ENCODE measurements at regions not wholly inside any gene's neighbourhood (a gene's known extent, or its start where the extent isn't known, plus 50 kb on each side); places are given as distances from the start of the nearest gene placed in this dataset.
A peak's percentile ranks its signal among the peaks of the same experiment; 100 is the strongest.

DNA sequence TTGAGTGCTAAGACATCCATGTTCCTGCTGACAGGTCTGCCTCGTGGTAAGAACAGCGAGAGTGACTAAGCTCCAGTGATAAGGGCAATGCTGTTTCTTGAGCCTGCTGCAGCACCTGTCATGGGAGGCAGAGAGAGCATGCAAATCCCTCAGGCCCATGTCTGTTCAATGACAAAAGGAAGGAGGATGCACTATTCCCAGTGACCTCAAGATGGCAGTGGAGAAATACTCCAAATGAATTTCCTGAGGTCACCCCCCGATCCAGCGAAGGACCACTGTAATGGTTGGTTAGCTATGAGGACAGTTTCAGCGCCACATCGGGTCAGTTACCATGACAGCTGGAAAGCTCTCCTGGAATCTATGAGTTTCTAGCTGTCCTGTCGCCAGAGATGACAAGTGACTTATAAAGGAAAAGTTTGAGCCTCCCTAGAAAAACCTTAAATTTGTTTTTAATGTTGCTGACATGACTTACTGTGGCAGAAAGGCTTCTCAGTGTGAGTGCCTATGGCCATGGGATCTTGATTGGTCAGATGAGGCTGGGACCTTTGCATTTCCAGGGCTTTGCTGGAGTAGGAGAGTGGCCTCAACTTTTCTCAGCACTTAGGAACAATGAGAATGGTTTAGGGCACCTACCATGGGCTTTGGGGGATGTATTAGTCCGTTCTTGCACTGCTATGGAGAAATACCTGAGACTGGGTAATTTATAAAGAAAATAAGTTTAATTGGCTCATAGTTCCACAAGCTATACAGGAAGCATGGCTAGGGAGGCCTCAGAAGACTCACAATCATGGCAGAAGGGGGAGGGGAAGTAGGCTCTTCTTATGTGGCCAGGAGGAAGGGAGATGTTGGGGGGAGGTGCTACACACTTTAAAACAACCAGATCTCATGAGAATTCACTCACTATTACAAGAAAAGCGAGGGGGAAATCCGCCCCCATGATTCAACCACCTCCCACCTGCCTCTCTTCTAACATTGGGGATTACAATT is 88.0 kb upstream of the TMEM260 start:
- H3K9me3 Mint-ChIP-seq: no peaks in the 10 kb centered on the region
- TF ChIP-seq CTCF (IDR thresholded peaks at IDR 0.05): peak; percentile 8
- 29% methylated on average over 8 of the region's 10 CpGs for WGBS (ENCODE audit: insufficient coverage)
- peak in 1 of 2 donors; percentile 67 for DNase-seq
- H3K4me3 Mint-ChIP-seq: no peak overlapping the region
- no peak overlapping the region for H3K27ac Mint-ChIP-seq
- ATAC-seq: peak in 2 of 3 donors; percentile 36 to 73
- peaks cover 6% of the 10 kb centered on the region for H3K4me1 ChIP-seq (ENCODE audit: control insufficient read depth, insufficient read depth, low read length)
- H3K27me3 Mint-ChIP-seq (ENCODE audit: low read depth in 2 of 2): peaks cover 9 to 23% of the 10 kb centered on the region in 2 donors
- H3K36me3 ChIP-seq (ENCODE audit: control insufficient read depth, insufficient read depth, low read length): no peaks in the 10 kb centered on the region
- H3K27me3 ChIP-seq (ENCODE audit: control insufficient read depth, insufficient read depth, low read length): no peaks in the 10 kb centered on the region
- H3K27ac ChIP-seq (ENCODE audit: low read length): no peak overlapping the region
- no peak overlapping the region for H3K4me3 ChIP-seq (ENCODE audit: low read length)
- H3K36me3 Mint-ChIP-seq: no peaks in the 10 kb centered on the region
- intact Hi-C loops (cut with micrococcal nuclease): no loop called here
- no peaks in the 10 kb centered on the region for H3K4me1 Mint-ChIP-seq
- H3K9me3 ChIP-seq (ENCODE audit: control insufficient read depth, insufficient read depth, low read length): no peaks in the 10 kb centered on the region

GRCh38 chr14:56494167-56494566 is 85.4 kb upstream of the TMEM260 start:
- ATAC-seq: no peak
- no peaks in the 10 kb centered on the region for H3K27me3 ChIP-seq (ENCODE audit: control insufficient read depth, insufficient read depth, low read length)
- H3K27ac Mint-ChIP-seq: no peak overlapping the region
- H3K9me3 ChIP-seq (ENCODE audit: control insufficient read depth, insufficient read depth, low read length): no peaks in the 10 kb centered on the region
- H3K4me1 ChIP-seq (ENCODE audit: control insufficient read depth, insufficient read depth, low read length): peaks cover 6% of the 10 kb centered on the region
- TF ChIP-seq CTCF (IDR thresholded peaks at IDR 0.05): no peak
- intact Hi-C loops (cut with micrococcal nuclease): no loop called here
- H3K4me3 Mint-ChIP-seq: no peak overlapping the region
- H3K4me1 Mint-ChIP-seq: no peaks in the 10 kb centered on the region
- WGBS (ENCODE audit: insufficient coverage): 78% methylated on average over 3 of the region's 3 CpGs
- H3K27me3 Mint-ChIP-seq (ENCODE audit: low read depth in 2 of 2): peaks cover 4 to 16% of the 10 kb centered on the region in 2 donors
- H3K36me3 Mint-ChIP-seq: no peaks in the 10 kb centered on the region
- DNase-seq: no peak
- H3K36me3 ChIP-seq (ENCODE audit: control insufficient read depth, insufficient read depth, low read length): no peaks in the 10 kb centered on the region
- no peak overlapping the region for H3K4me3 ChIP-seq (ENCODE audit: low read length)
- no peak overlapping the region for H3K27ac ChIP-seq (ENCODE audit: low read length)
- no peaks in the 10 kb centered on the region for H3K9me3 Mint-ChIP-seq

DNA sequence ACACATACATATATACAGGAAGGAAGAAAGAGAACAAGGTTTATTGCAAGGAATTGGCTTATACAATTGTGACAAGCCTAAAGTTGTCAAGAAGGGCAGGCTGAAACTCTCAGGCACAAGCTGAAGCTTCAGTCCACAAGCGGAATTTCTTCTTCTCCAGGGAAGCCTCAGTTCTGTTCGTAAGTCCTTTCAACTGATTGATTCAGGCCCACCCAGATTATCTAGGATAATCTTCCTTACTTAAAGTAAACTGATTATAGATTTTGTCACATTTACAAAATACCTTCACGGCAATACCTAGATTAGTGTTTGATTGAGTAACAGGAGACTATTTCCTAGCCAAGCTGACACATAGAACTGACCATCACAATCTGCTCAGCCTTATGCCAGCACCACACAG is 81.5 kb upstream of the TMEM260 start:
- Histone ChIP-seq H3K4me3 (ENCODE audit: low read length) (no peak overlapping the region), H3K9me3 (ENCODE audit: control insufficient read depth, insufficient read depth, low read length) (no peaks in the 10 kb centered on the region), H3K27ac (ENCODE audit: low read length) (no peak overlapping the region), H3K36me3 (ENCODE audit: control insufficient read depth, insufficient read depth, low read length) (no peaks in the 10 kb centered on the region), H3K4me1 (ENCODE audit: control insufficient read depth, insufficient read depth, low read length) (no peaks in the 10 kb centered on the region), H3K27me3 (ENCODE audit: control insufficient read depth, insufficient read depth, low read length) (peaks cover 2% of the 10 kb centered on the region)
- H3K27me3 Mint-ChIP-seq (ENCODE audit: low read depth in 2 of 2): peaks cover 3 to 14% of the 10 kb centered on the region in 2 donors
- no peak for TF ChIP-seq CTCF (IDR thresholded peaks at IDR 0.05)
- no peak overlapping the region for H3K27ac Mint-ChIP-seq
- no peaks in the 10 kb centered on the region for H3K4me1 Mint-ChIP-seq
- H3K9me3 Mint-ChIP-seq: no peaks in the 10 kb centered on the region
- no peak overlapping the region for H3K4me3 Mint-ChIP-seq
- ATAC-seq (no peak), DNase-seq (no peak)
- intact Hi-C loops (cut with micrococcal nuclease): no loop called here
- H3K36me3 Mint-ChIP-seq: no peaks in the 10 kb centered on the region
- 98% methylated on average over 2 of the region's 3 CpGs for WGBS (ENCODE audit: insufficient coverage)

Measured in natural killer cell (primary cell).